ENCODE measurements at regions not wholly inside any gene's neighbourhood (a gene's known extent, or its start where the extent isn't known, plus 50 kb on each side); places are given as distances from the start of the nearest gene placed in this dataset.

- TF ChIP-seq CTCF (IDR thresholded peaks at IDR 0.05; ENCODE audit: low read length) (no peak), EZH2 (IDR thresholded peaks at IDR 0.05; ENCODE audit: borderline replicate concordance, low read length) (no peak)
Observed at GRCh38 chr4:124478470-124478869, 234.1 kb downstream of the ANKRD50 start.
